ENCODE measurements at regions not wholly inside any gene's neighbourhood (a gene's known extent, or its start where the extent isn't known, plus 50 kb on each side); places are given as distances from the start of the nearest gene placed in this dataset.

DNA sequence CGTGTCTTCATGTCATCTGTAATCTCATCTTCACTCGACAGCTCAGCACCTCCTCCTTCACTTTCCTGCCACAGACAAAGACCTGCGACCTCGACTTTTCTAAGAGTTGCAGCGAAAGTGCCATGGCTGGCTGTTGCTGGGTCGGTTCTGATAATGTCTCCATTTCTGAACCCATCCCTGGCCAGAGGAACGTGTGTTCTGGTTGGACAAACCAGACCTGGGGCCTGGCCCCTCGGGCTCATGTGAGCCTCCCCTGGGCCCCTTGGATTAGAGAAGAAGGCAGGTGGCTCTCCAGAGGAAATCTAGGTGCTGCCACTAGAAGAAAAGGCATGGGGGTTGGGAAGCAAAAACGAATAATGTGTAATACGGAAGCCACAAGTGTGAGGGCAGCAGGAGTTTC is 273.7 kb downstream of the GLRX3 start:
- no peak overlapping the region for H4K91ac ChIP-seq (ENCODE audit: insufficient read length, low read depth, low read length)
- H3K27ac ChIP-seq (ENCODE audit: insufficient read length, low read depth, low read length): no peak overlapping the region
- no CpG with 5 or more reads among the region's 10 CpGs for WGBS (ENCODE audit: extremely low coverage, insufficient read length, low lambda C conversion rate)
- no peak overlapping the region for H2AK5ac ChIP-seq (ENCODE audit: insufficient read length, low read length)
- H3K18ac ChIP-seq (ENCODE audit: insufficient read length, low read depth, low read length): no peak overlapping the region
- H2BK20ac ChIP-seq (ENCODE audit: low read depth, low read length, poor library complexity, severe bottlenecking): no peak overlapping the region
- no peak overlapping the region for H3K4ac ChIP-seq (ENCODE audit: low read depth, low read length)
- H3K23me2 ChIP-seq (ENCODE audit: insufficient read length, low read depth, low read length, poor library complexity, severe bottlenecking): no peaks in the 10 kb centered on the region
- no peak overlapping the region for H2BK5ac ChIP-seq (ENCODE audit: insufficient read length, low read length)
- peaks cover 15% of the 10 kb centered on the region for H3K27me3 Mint-ChIP-seq (ENCODE audit: low read depth)
- no peak overlapping the region for H2AFZ ChIP-seq (ENCODE audit: low read length)
- H4K8ac ChIP-seq (replicated peaks; ENCODE audit: insufficient read length, low read depth, low read length): no peak overlapping the region
- H3K4me2 ChIP-seq (ENCODE audit: insufficient read depth, insufficient read length, low read length): no peak overlapping the region
- H3T11ph ChIP-seq (ENCODE audit: low read length): no peak overlapping the region
- peaks cover 20 to 23% of the 10 kb centered on the region in 2 experiments for H3K4me1 Mint-ChIP-seq
- H3K14ac ChIP-seq (ENCODE audit: insufficient read depth, low read length): no peak overlapping the region
- no peak overlapping the region for H2BK12ac ChIP-seq (ENCODE audit: insufficient read length, low read depth, low read length)
- peak; percentile 17 for DNase-seq
- no peaks in the 10 kb centered on the region for H3K9me3 ChIP-seq (ENCODE audit: control insufficient read depth, low read depth, low read length)
- TF ChIP-seq, protein P1, sequence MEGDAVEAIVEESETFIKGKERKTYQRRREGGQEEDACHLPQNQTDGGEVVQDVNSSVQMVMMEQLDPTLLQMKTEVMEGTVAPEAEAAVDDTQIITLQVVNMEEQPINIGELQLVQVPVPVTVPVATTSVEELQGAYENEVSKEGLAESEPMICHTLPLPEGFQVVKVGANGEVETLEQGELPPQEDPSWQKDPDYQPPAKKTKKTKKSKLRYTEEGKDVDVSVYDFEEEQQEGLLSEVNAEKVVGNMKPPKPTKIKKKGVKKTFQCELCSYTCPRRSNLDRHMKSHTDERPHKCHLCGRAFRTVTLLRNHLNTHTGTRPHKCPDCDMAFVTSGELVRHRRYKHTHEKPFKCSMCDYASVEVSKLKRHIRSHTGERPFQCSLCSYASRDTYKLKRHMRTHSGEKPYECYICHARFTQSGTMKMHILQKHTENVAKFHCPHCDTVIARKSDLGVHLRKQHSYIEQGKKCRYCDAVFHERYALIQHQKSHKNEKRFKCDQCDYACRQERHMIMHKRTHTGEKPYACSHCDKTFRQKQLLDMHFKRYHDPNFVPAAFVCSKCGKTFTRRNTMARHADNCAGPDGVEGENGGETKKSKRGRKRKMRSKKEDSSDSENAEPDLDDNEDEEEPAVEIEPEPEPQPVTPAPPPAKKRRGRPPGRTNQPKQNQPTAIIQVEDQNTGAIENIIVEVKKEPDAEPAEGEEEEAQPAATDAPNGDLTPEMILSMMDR (conservative IDR thresholded peaks at IDR 0.05): no peak
- H3K4me3 Mint-ChIP-seq: no peak overlapping the region
- no peak overlapping the region for H3K23ac ChIP-seq (ENCODE audit: insufficient read length, low read depth, low read length)
- no peaks in the 10 kb centered on the region for H3K36me3 Mint-ChIP-seq (ENCODE audit: insufficient read depth in 1 of 3, low read depth in 3 of 3)
- no peaks in the 10 kb centered on the region; the same call in 1 of the 2 replicates for H3K4me1 ChIP-seq (ENCODE audit: insufficient read depth, low read length)
- H3K27me3 ChIP-seq (ENCODE audit: insufficient read depth, low read length): no peaks in the 10 kb centered on the region
- H3K27ac Mint-ChIP-seq: peak overlapping the region in 2 of 3 experiments; percentile 21 to 51; a peak in 2 of 7 replicates
- H2BK120ac ChIP-seq (ENCODE audit: low read depth, low read length, poor library complexity, severe bottlenecking): no peak overlapping the region
- no peak overlapping the region for H4K5ac ChIP-seq (ENCODE audit: insufficient read length, low read depth, low read length)
- no peaks in the 10 kb centered on the region for H4K20me1 ChIP-seq (ENCODE audit: control insufficient read depth, insufficient read depth, insufficient read length)
- H3K56ac ChIP-seq (ENCODE audit: insufficient read length, low read depth, low read length): no peak overlapping the region
- H3K9ac ChIP-seq (ENCODE audit: extremely low read depth, insufficient read length, low read length): no peak overlapping the region
- H3K9me3 Mint-ChIP-seq: no peaks in the 10 kb centered on the region; a peak in 1 of 5 replicates
- no peaks in the 10 kb centered on the region for H3K79me2 ChIP-seq (ENCODE audit: insufficient read depth, low read length)
- H2BK15ac ChIP-seq (ENCODE audit: low read depth, low read length): no peak overlapping the region
- H3K79me1 ChIP-seq (ENCODE audit: insufficient read depth, low read depth, low read length, poor library complexity, severe bottlenecking): no peaks in the 10 kb centered on the region

Measured in H9 (cell line).